T1000 (cell line): ENCODE measurements at regions not wholly inside any gene's neighbourhood (a gene's known extent, or its start where the extent isn't known, plus 50 kb on each side); places are given as distances from the start of the nearest gene placed in this dataset.

ENCODE experiments used
- DNase-seq: peaks from one replicate; lab custom pipeline; 2025; ENCODE audit warnings: mixed read lengths; lab: John Stamatoyannopoulos, UW

DNA sequence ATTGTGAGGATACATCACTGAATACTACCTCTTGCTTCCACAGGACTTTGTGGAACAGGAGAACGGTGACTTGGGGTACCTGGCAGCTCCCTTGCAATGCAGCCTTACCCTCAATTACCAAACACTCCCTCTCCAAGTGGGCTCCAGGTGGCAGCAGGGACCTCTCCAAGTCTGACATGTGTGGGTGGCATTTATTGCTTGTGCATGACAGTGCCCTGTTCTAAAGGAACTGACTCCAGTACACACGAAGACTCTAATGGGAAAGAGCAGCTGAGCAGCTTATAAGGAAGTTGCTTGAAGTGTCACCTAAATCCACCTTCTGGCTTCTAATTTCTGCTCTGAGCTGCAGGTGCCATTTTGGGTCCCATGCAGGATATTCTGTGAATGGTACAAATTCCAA, 174.1 kb upstream of the SLCO3A1 start:
- no peak for DNase-seq

DNA sequence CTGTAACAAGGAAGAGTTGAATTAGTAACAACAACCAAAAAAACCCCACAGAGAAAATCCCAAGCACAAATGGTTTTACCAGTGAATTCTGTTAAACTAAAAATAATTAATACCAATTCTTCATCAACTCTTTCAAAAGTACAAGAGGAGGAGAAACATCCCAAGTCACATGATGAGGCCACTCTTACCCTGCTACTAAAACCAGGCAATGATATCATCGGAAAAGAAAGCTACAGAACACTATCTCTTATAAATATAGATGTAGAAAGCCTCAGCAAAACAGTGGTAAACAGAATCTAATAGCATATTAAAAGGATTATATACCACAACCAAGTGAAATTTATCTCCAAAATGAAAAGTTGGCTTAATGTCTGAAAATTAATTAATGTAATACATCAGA, 168.1 kb upstream of the SLCO3A1 start:
- DNase-seq, result no peak

DNA sequence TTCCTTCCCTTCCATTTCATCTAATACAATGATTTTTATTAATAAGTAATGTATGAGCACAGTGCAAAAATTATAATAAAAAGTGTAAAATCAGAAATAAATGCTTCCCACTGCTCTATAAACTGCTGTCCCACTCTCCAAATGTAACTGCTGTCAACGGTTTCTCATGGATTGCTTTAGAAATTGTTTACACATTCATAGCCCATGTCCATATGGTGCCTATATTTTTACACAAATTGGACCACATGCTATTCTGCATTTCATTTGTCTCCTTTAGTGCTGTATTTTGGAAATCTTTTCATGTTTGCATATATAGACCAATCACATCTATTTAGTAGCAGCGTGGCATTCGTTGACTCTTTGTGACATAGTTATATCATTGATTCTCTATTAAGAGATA, 164.7 kb upstream of the SLCO3A1 start:
- DNase-seq, result no peak

DNA sequence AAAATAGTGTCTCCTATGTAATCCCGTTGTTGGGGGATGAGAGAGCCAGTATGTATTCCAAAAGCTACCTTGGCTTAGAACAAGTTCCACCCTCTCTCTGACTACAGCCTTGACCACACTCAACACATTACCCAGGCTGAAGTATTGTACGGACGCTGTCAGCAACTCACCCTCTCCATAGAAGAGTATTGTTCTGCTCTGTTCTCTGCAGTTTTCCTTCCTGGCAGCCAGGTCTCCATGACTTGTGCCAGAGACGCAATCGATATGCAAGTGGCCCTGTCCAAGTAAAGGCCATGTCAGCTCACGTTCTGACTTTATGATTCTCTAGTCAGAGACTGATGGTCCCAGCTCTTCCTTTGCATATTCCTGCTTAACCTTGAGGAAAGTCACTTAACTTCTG, 164.1 kb upstream of the SLCO3A1 start:
- DNase-seq, result no peak

DNA sequence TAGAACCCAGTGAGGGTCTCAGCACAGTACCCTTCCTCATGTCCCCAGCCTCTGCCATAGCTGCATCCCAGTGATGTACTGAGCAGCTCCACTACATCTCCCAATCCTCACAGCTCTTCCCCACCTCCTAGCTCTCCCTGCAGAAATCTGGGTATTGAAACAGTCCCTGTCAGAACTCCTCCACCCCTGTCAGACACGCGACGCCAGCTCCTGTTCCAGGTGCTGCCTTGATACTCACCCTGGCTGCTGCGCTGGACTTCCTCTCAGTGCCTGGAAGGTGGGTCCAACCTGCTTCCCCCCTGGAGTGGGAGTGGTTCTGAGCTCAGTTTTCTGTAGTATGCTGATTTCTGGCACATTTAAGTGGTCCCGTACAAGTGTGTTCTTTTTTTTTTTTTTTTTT, 160.9 kb upstream of the SLCO3A1 start:
- no peak for DNase-seq

DNA sequence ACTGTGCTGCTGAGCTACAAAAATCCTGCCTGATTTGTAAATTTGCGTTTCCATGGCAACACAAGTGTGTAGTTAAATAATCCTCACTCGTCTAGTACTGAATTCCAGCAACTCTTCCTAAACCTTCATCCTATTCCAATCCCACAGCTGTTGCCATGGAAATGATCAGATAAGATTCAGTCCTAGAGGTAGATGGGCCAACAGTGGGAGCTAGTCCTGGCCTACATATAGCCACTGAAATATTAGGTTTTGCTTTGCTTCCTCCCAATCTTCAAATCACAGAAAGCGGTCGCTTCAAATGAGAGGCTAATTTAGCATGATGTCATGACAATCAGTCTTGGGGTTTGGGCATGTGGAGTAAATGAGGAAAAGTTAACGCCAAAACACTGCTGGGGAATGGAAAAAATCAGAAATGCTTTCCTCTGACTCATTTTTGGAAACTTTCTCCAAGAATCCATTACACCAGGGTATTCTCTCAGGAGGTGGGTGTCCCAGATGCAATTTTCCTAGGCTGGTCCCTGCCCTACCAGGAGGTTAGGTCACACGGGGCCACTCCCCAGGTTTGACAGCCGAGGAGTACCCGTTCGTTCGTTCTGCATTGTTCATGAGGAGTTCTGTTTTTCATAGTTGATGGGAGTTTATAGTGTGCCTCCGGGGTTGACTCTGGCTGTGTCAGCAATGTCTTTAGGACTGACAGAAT, 159.2 kb upstream of the SLCO3A1 start:
- DNase-seq, result no peak

DNA sequence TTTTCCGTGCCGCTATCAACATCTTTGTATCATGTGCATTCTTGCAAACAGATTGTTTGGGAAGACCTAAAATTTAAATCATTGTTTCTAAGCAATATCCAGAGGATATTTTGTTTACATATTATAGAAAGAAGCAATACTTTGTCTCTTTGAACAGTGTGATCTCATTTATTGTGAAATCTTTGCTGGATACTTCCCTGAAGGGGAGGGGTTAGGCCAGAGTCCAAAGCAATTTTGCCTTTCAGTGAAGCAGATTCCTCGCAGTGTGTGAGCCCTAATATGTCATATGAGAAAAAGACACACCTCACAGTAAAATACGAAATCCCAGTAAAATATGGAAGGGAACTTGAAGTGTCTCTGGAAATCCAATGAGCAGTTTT, 158.7 kb upstream of the SLCO3A1 start:
- no peak for DNase-seq

DNA sequence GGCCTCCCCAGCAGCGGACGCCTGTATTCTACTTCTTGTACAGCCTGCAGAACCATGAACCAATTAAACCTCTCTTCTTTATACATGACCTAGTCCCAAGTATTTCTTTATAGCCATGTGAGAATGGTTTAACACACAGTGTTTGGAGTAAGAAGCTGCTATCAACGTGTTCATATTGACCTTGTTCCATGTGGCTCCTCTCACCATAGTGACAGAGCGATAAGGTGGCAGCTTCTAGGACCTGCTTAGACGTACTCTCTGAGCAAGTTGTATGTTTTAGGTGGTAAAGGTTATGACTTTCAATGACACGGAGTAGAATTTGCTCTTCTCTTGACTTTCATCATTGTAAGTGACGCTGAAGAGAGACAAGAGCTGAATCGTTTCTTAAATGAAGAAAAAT, 157.7 kb upstream of the SLCO3A1 start:
- DNase-seq, result no peak

DNA sequence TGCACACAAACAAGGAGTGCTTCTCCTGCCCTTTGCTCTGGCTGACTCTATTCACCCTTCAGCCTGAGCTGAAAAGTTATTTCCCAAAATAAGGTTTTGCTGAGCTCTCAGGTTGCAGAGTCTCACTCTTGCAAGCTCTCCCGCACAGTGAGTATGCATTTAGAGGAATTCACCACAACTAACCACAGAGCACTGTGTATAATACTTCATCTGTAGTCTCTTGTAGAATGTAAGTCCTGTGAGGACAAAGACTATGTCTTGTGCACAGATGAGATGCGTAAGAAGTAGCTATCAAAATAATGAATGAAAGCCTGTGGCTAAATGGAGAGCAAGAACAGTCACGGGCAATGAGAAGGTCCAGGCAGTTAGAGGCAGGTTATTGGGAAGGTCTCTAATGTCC, 156.5 kb upstream of the SLCO3A1 start:
- no peak for DNase-seq

DNA sequence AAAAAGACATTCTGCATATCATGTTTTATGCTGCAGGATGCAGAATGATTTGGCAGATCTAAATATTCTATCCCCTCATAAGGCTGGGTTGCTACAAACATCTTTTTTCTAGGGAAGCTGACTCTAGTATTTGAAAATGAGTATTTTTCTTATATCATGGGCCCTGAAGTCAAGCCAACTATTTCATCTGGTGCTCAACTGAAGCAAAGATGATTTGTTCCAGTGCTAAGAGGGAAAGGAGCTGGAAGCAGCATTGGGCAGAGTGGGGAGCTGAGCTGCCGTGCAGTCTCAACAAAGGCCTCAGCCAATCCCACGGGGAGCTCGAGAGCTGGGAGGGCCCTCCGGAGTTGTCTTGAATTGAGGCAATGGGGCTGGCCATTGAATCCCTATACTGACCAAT, 155.3 kb upstream of the SLCO3A1 start:
- DNase-seq, result no peak

DNA sequence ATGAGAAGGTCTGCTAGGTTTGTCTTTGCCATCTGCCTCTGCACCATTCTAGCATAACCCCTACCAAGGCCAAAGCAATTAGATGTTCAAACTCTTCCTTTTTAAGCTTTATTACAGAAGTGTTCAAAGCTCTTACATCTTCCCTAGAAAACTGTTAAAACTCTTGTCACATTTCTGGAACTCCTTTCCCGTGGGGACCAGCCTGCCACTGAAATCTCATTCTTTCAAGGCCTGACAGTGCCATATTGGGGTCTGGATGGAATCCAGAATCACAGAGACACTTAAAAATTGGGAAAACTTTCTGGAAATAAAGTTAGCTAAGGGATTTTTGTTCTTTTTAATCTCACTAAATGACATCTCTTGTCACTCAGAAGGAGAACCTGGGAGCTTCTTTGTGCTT, 153.8 kb upstream of the SLCO3A1 start:
- no peak for DNase-seq

DNA sequence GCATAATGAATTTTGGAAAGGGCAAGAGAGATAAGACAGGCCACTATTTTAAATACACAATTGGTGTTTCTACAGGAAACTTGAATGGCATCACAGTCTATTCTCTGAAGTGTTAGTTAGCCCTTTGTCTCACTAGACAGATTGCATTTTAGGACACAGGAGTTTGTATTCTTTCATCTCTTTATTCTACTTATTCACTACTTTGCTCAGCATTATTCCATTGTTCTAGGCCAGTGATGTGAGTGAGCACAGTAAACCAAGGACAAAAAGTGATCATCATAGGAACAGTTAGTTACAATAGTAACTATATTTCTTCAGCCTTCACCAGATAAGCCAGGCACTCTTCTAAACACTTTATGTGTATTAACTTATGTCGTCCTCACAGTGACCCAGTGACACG, 150.2 kb upstream of the SLCO3A1 start:
- no peak for DNase-seq

DNA sequence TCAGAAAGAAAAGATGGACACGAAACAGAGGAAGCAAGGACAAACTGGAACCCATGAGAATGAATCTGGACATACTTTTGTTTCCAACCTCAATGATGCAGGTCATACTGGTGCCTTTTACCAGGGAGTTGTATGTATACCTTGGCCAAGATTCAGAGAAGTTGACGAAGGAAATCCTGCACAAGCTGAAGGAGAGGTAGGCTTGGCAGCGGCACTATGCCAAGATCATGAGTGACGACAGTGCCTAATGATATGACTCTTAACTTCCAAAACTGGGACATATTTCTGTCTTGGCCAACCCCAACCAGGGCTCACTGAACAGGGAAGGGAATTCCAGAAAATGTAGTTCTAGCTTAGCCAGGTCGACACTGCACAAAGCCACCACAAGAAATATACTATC, 149.2 kb upstream of the SLCO3A1 start:
- no peak for DNase-seq

DNA sequence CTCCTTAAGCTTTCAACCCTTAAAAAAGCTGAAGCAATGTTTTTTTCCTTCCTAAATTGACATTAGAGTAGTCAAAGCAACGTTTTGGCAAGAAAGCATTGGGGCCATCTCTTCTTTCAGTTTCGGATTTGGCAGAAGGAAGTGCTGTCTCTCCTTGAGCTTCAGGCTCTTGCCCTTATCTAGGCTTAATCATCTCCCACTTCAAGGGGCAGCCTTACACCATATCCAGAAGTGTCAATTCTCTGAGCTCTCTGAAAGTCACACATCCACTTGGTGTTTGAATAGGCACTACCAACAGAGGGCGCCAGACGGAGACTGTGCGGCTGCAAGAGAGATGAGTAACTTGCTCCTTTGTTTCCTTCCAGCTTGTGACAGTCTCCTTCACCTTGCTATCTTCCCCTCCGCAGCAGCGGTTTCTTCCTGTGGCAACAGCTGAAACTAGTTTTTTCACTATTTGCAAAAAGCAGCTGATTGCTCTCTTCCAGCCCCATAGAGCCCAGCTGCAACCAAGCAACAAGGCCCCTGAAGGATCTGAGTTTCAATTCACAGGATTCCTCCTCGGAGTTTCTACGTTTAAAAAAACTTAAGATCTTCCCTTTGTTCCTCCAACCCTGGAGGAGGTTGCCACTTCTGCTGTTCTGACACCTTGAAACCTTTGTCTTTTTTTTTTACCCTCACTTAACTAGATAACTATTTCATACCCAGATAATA, 147.0 kb upstream of the SLCO3A1 start:
- DNase-seq, result no peak

DNA sequence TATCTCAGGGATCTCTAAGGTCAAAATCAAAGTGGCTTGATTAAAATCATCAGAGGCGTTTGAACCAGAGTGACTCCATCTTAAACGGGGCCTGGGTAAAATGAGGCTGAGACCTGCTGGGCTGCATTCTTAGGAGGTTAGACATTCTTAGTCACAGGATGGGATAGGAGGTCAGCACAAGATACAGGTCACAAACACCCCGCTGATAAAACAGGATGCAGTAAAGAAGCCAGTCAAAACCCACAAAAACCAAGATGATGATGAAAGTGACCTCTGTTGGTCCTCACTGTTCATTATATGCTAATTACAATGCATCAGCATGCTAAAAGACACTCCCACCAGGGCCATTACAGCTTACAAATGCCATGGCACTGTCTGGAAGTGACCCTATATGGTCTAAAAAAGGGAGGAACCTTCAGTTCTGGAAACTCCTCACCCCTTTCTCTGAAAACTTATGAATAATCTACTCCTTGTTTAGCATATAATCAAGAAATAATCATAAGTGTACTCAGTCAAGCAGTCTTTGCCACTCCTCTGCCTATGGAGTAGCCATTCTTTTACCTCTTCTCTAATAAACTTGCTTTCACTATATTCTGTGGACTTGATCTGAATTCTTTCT, 143.3 kb upstream of the SLCO3A1 start:
- no peak for DNase-seq

DNA sequence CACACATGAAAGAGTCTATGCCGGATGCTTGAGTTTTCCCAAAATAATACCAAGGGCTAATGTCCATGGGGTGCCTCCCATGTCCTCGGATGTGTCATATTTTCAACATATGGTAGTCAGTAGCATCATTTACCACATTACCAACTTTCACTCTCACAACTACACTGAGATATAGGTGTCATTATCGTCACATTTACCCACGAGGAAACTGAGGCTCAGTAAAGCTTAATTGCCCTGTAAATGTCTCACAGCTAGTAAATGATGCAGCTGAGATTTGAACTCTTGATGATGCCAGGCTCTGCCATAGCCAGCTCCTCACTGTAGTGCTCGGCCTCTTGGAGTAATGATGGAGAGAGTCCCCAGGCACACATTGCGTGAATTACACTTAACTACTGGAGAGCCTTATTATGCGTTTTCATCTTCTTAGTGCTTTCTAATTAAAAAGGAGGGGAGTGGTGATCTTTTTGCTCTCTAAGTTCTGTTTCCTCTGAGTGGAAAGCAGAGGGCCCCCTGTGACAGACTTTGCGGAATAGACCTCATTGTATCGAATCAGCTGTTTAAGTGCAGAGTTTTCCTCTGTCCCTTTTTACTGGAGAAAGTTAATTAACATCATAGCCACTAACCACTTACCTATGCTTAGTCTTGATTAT, 142.0 kb upstream of the SLCO3A1 start:
- no peak for DNase-seq

DNA sequence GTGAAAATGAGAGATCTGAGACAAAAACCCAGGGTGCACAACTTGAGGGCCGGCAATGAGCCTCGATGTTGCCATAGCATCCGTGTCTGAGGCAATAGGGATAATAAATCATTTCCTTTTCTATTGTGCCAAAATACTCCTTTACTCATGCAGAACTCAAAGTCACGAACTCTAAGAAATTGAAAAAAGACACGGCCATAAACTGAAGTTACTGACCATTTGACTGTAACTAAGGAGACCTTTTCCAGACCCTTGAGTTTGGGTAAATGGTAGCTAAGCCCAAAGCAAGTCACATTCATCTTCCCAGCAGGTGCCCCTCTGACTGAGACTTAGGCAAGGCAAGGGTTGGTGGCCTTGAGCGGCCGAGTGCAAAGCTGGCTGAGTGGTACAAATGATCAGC, 141.2 kb upstream of the SLCO3A1 start:
- DNase-seq, result no peak

DNA sequence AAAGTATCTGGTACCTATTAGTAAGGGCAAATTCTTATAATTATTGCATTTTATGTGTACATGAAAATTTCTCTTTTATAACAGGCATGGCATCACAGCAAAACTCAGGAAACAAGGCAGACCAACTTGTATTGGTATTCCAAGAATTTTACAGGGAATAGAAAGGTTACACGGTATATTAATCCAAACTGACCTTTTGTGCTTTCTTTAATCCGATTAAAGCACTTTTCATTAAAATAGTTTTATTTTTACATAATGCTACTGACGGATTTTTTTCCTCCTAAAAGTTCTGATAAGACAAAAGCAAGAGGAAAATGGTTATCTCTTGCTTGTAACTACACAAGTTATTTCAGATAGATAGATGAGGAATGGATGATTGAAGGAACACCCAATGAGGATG, 137.0 kb upstream of the SLCO3A1 start:
- no peak for DNase-seq

DNA sequence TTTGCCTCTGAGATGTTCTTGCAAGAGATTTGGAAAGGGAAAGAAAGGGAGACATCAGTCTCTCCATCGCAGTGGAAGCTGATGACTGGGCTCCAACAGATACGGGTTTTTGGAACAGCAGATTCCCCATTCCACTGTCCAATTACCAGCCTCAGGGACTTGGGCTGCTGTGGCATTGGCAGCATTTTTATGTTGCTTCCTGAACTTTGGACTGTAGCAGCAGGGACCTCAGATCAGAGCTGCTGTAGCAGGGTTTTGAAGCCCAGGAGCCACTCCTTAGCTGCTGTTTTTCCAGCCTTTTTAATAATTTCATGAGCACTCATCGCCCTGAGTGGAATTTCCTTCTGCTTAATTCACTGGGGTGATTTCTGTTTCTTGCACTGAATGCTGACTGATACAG, 135.7 kb upstream of the SLCO3A1 start:
- DNase-seq, result no peak

DNA sequence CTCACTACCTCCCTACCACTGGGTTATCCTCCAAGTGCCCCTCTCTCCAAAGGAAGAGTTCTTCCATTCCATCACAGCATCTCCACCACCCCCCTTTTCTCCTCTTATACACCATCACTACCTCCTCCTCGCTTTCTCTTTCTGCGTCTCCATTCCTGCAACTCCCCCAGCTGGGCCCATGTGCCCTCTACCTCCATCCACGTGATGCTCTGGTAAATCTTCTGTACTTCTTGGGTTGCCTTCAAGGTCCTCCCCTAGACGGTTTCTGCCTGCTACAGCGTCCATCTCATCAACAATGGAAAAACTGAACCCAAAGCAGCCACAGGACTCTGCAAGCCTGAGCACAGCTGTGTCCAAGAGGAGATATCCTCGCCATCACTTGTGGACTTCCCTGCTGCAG, 129.5 kb upstream of the SLCO3A1 start:
- DNase-seq, result no peak

DNA sequence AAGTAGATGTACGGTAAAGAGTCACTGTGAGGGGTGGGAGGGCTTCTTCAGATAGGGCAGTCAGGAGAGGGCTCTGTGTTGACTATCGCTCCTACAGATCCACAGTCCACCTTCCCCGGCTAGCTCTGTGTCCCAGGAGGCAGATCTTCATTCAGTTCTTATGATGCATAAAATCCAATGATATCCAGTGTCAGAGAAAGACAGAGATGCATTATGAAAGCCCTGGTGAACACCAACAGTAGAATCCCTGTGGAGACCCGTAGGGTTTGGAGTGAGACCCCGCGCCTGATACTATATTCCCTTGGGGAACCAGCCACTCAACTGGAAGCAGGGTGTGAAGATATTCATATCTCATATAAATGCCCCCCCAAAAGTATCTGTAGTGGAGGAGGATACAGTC, 119.8 kb upstream of the SLCO3A1 start:
- no peak for DNase-seq

DNA sequence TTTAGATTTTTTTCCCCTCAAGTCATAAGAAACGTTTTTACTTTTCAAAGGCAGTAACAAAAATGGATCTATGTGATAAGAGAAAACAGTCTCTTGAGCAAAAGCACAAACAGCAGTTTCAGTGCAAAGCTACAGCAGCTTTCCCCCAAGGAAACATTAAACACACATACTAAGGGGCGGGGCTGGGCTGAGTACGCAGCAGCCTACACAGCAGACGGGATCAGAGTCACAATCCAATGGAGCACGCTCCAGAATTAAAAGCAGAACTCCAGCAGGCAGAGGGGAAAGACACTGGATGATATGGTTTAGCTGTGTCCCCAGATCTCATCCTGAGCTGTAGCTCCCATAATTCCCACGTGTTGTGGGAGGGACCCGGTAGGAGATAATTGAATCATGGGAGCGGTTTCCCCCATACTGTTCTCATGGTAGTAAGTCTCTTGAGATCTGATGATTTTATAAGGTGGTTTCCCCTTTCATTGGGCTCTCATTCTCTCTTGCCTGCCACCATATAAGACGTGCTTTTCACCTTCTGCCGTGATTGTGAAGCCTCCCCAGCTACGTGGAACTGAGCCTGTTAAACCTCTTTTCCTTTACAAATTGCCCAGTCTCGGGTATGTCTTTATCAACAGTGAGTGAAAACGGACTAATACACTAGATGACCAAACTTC, 116.2 kb upstream of the SLCO3A1 start:
- no peak for DNase-seq

DNA sequence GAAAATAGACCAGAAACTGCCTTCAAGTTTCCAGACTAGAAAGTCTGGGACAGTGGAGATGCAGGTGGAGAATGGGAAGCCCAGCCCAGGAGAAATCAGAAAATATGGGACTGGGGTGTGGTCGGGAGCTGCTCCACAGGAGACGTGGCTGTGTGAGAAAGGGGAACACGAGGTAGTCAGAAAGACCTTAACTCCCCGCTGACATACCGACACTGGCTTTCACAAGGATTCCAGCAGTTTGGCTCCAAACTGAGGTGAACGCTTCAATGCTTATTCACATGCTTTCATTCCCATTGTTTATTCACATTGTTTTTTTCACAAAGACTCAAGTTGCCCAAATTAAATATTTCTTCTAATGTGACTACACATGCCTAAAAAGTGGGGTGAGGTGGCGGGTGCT, 111.5 kb upstream of the SLCO3A1 start:
- DNase-seq, result no peak
